Endothelial cell of umbilical vein (primary cell): ENCODE measurements at regions not wholly inside any gene's neighbourhood (a gene's known extent, or its start where the extent isn't known, plus 50 kb on each side); places are given as distances from the start of the nearest gene placed in this dataset.

Experiments
- BruUV-seq: library from RNA; stranded (reverse); fragments of 400-500 nt; replicated peaks from 2 replicates; lab custom pipeline; 2021; lab: Mats Ljungman, UMichigan
- CTCF ChIA-PET: fragments of 300-600, 350-600 bp; sonication (Branson Sonifier 250); formaldehyde crosslinking; loops from one replicate; lab custom pipeline; 2021; ENCODE audit warnings: antibody characterized with exemption, inconsistent platforms; lab: Charles Lee
- POLR2A ChIA-PET: fragments of 300-600, 350-600 bp; sonication (Branson Sonifier 250); formaldehyde crosslinking; loops from one replicate; lab custom pipeline; 2021; ENCODE audit warnings: antibody characterized with exemption, inconsistent platforms; lab: Charles Lee
- DNase-seq: peaks from one replicate; pipeline ENCODE4 v3.0.0-alpha.2; 2011; ENCODE audit warnings: low read depth, low spot score
- FAIRE-seq: peaks from 2 replicates; lab custom pipeline; 2011; peaks lifted over from hg19 to GRCh38; lab: Jason Lieb, UNC
- H2AFZ ChIP-seq: 2 replicates; pipeline ENCODE4 v1.6.0; 2012; ENCODE audit warnings: low read depth, low read length, control low read depth, inconsistent platforms
- H3K27ac ChIP-seq: 2 replicates; pipeline ENCODE4 v1.5.1; 2011; ENCODE audit warnings: low read depth, mild to moderate bottlenecking, control low read depth, low read length, moderate library complexity; ENCODE audit not compliant: insufficient read depth
- H3K27me3 ChIP-seq, 2 experiments: 2 replicates each; pipeline versions ENCODE4 v1.6.0 to v1.6.1; 2011; ENCODE audit warnings: low read length in 2 of 2, mixed read lengths in 1 of 2; ENCODE audit not compliant: control insufficient read depth in 2 of 2, insufficient read depth in 2 of 2
- H3K36me3 ChIP-seq, 2 experiments: 2 replicates in 1 of 2; 3 replicates in 1 of 2; pipeline ENCODE4 v1.5.1; 2011; ENCODE audit warnings: low read length in 2 of 2, mild to moderate bottlenecking in 1 of 2, moderate library complexity in 1 of 2; ENCODE audit not compliant: control insufficient read depth in 2 of 2, insufficient read depth in 2 of 2; ENCODE audit errors: extremely low read depth in 1 of 2
- H3K4me1 ChIP-seq: 3 replicates; pipeline ENCODE4 v1.5.1; 2011; ENCODE audit warnings: mild to moderate bottlenecking, low read length; ENCODE audit not compliant: control insufficient read depth, insufficient read depth; ENCODE audit errors: extremely low read depth
- H3K4me2 ChIP-seq: 2 replicates; pipeline ENCODE4 v1.6.1; 2011; ENCODE audit warnings: low read length, control low read depth, mixed read lengths; ENCODE audit not compliant: insufficient read depth
- H3K4me3 ChIP-seq, 3 experiments: fragments of 200-600 bp in 1 of 3; sonication (generic), shearing (Covaris generic) in 1 of 3; replicated peaks in 1 of 3; 2 replicates each; pipeline ENCODE4 v1.5.1; 2011 to 2016; ENCODE audit warnings: control low read depth in 3 of 3, low read length in 3 of 3, mild to moderate bottlenecking in 2 of 3, inconsistent platforms in 1 of 3, low read depth in 1 of 3, moderate library complexity in 1 of 3; ENCODE audit not compliant: insufficient read depth in 1 of 3
- H3K79me2 ChIP-seq: 2 replicates; pipeline ENCODE4 v1.6.0; 2012; ENCODE audit warnings: low read length, inconsistent platforms; ENCODE audit not compliant: control insufficient read depth, insufficient read depth
- H3K9ac ChIP-seq: replicated peaks from 2 replicates; pipeline ENCODE3; 2011; ENCODE audit warnings: low read length, control low read depth; ENCODE audit not compliant: insufficient read depth; ENCODE audit errors: extremely low read depth
- H3K9me1 ChIP-seq: replicated peaks from 3 replicates; pipeline ENCODE4 v1.6.0; 2011; ENCODE audit warnings: mild to moderate bottlenecking, low read length; ENCODE audit not compliant: control insufficient read depth, insufficient read depth; ENCODE audit errors: extremely low read depth
- H3K9me3 ChIP-seq: replicated peaks from 2 replicates; pipeline ENCODE4 v1.5.1; 2012; ENCODE audit warnings: low read length, inconsistent platforms; ENCODE audit not compliant: control insufficient read depth, insufficient read depth
- H4K20me1 ChIP-seq: replicated peaks from 2 replicates; pipeline ENCODE3; 2011; ENCODE audit warnings: mild to moderate bottlenecking, low read length; ENCODE audit not compliant: control insufficient read depth, insufficient read depth; ENCODE audit errors: extremely low read depth
- CTCF ChIP-seq, 2 donors: IDR thresholded peaks; 1 replicate in 1 of 2; 2 replicates in 1 of 2; pipeline ENCODE4 v1.5.1; 2011; ENCODE audit warnings: low read length in 2 of 2, mild to moderate bottlenecking in 2 of 2, moderate library complexity in 2 of 2, control low read depth in 1 of 2, inconsistent platforms in 1 of 2, low read depth in 1 of 2; ENCODE audit not compliant: insufficient read depth in 1 of 2; ENCODE audit errors: extremely low read depth in 1 of 2
- EZH2 ChIP-seq: IDR thresholded peaks from 2 replicates; pipeline ENCODE4 v1.6.1; 2012; ENCODE audit warnings: borderline replicate concordance, low read depth, mild to moderate bottlenecking, moderate library complexity, low read length, inconsistent platforms; ENCODE audit not compliant: severe bottlenecking
- FOS ChIP-seq: IDR thresholded peaks from 2 replicates; pipeline ENCODE4 v1.6.1; 2011; ENCODE audit warnings: mild to moderate bottlenecking, low read length, moderate library complexity, borderline replicate concordance; ENCODE audit not compliant: insufficient read depth
- GATA2 ChIP-seq: IDR thresholded peaks from 2 replicates; pipeline ENCODE4 v1.7.0; 2011; ENCODE audit warnings: low read depth, mild to moderate bottlenecking, moderate library complexity, mixed read lengths, low read length; ENCODE audit not compliant: insufficient read length, insufficient read depth
- MAX ChIP-seq: IDR thresholded peaks from 2 replicates; pipeline ENCODE4 v1.6.1; 2011; ENCODE audit not compliant: insufficient read depth, insufficient read length
- POLR2A ChIP-seq: IDR thresholded peaks from 2 replicates; pipeline ENCODE4 v1.6.1; 2012; ENCODE audit warnings: low read depth, mild to moderate bottlenecking, control low read depth, low read length
- POLR2AphosphoS5 ChIP-seq: IDR thresholded peaks from 2 replicates; pipeline ENCODE4 v1.6.1; 2012; ENCODE audit warnings: low read depth, mild to moderate bottlenecking, control low read depth, low read length, moderate library complexity; ENCODE audit not compliant: insufficient read depth
- dilution Hi-C: fragments of 300-500 bp; cut with MboI; formaldehyde crosslinking; loops from one replicate; pipeline ENCODE4 v1.15.0; 2019; ENCODE audit warnings: low sequenced_read_pairs; ENCODE audit not compliant: extremely low pct_ligation_motif_present
- intact Hi-C: fragments of 100-400 bp; cut with micrococcal nuclease; formaldehyde crosslinking; loops from one replicate; pipeline ENCODE4 v1.10.0; 2022

GRCh38 chr2:84326831-84327432, 132.1 kb downstream of the SUCLG1 start:
- dilution Hi-C loops, result no loop called here
- no peaks in the 10 kb centered on the region for H4K20me1 ChIP-seq
- H3K9me1 ChIP-seq, result no peaks in the 10 kb centered on the region
- ChIA-PET CTCF (no interaction called here), POLR2A (no interaction called here)
- no peak overlapping the region for H3K4me2 ChIP-seq
- no peak for DNase-seq
- no peak overlapping the region for H3K9ac ChIP-seq
- H3K4me3 ChIP-seq, result no peak overlapping the region
- H3K27me3 ChIP-seq, result no peaks in the 10 kb centered on the region
- no peak overlapping the region for H3K27ac ChIP-seq
- TF ChIP-seq CTCF (IDR thresholded peaks at IDR 0.05; ENCODE audit: extremely low read depth in 1 of 2, insufficient read depth in 1 of 2, low read depth in 1 of 2, low read length in 2 of 2), result no peak
- intact Hi-C loops, result no loop called here
- no peaks in the 10 kb centered on the region for H3K9me3 ChIP-seq
- no peaks in the 10 kb centered on the region for H3K36me3 ChIP-seq
- no peaks in the 10 kb centered on the region for H3K4me1 ChIP-seq
- H3K79me2 ChIP-seq, result no peaks in the 10 kb centered on the region
- no TSS peak for BruUV-seq
- H2AFZ ChIP-seq, result no peak overlapping the region
- FAIRE-seq, result no peak

GRCh38 chr2:84323890-84324289, 135.2 kb downstream of the SUCLG1 start:
- CTCF ChIA-PET, result interaction anchor here (2.4 kb wide), 1 partner anchor 9 kb away, joined by 9 read pairs; no protein-coding TSS in a partner anchor

More at GRCh38 chr2:84323890-84324289, 135.2 kb downstream of the SUCLG1 start:
- Histone ChIP-seq H3K4me3 (no peak overlapping the region), H3K79me2 (no peaks in the 10 kb centered on the region), H3K36me3 (no peaks in the 10 kb centered on the region), H3K9ac (no peak overlapping the region), H4K20me1 (no peaks in the 10 kb centered on the region), H3K9me1 (no peaks in the 10 kb centered on the region), H3K4me1 (no peaks in the 10 kb centered on the region), H3K4me2 (no peak overlapping the region), H2AFZ (no peak overlapping the region), H3K9me3 (no peaks in the 10 kb centered on the region), H3K27me3 (no peaks in the 10 kb centered on the region), H3K27ac (no peak overlapping the region)
- TF ChIP-seq EZH2 (no peak), POLR2AphosphoS5 (no peak), FOS (no peak), POLR2A (no peak), CTCF (IDR thresholded peaks at IDR 0.05; ENCODE audit: extremely low read depth in 1 of 2, insufficient read depth in 1 of 2, low read depth in 1 of 2, low read length in 2 of 2) (no peak), MAX (no peak), GATA2 (no peak)
- DNase-seq, result no peak
- intact Hi-C loops, result no loop called here
- FAIRE-seq, result no peak
- no TSS peak for BruUV-seq
- dilution Hi-C loops, result no loop called here
- POLR2A ChIA-PET, result no interaction called here
